Activated CD8-positive, alpha-beta T cell treated with anti-CD3 and anti-CD28 coated beads for 36 hours (primary cell): ENCODE measurements at regions not wholly inside any gene's neighbourhood (a gene's known extent, or its start where the extent isn't known, plus 50 kb on each side); places are given as distances from the start of the nearest gene placed in this dataset.

Source experiments
- ATAC-seq: fragments of 200-7000 bp; cut with Tn5 transposase; one replicate; pipeline ENCODE4 v1.10.0; 2021; ENCODE audit warnings: mild to moderate bottlenecking, moderate library complexity
- CTCF ChIA-PET: fragments of 350-600 bp; sonication (Branson Sonifier 250); formaldehyde crosslinking; loops from one replicate; lab custom pipeline; 2021; ENCODE audit warnings: antibody characterized with exemption; lab: Charles Lee
- POLR2A ChIA-PET: fragments of 350-600 bp; sonication (Branson Sonifier 250); formaldehyde crosslinking; loops from one replicate; lab custom pipeline; 2021; ENCODE audit warnings: antibody characterized with exemption; lab: Charles Lee
- DNase-seq: peaks from one replicate; pipeline ENCODE4 v3.0.0-alpha.2; 2020
- H3K27ac Mint-ChIP-seq: one replicate; pipeline ENCODE4 v1.8.0; 2021; ENCODE audit warnings: mild to moderate bottlenecking, mixed read lengths
- H3K27me3 Mint-ChIP-seq: one replicate; pipeline ENCODE4 v1.8.0; 2021; ENCODE audit warnings: mixed read lengths
- H3K36me3 Mint-ChIP-seq: one replicate; pipeline ENCODE4 v1.8.0; 2021; ENCODE audit warnings: low read depth, mixed read lengths
- H3K4me1 Mint-ChIP-seq: one replicate; pipeline ENCODE4 v1.8.0; 2021; ENCODE audit warnings: low read depth, mixed read lengths
- H3K4me3 Mint-ChIP-seq: one replicate; pipeline ENCODE4 v1.8.0; 2021; ENCODE audit warnings: mild to moderate bottlenecking, moderate library complexity, mixed read lengths
- H3K9me3 Mint-ChIP-seq: one replicate; pipeline ENCODE4 v1.8.0; 2021; ENCODE audit warnings: mixed read lengths
- intact Hi-C: fragments of 100-400 bp; cut with micrococcal nuclease; formaldehyde crosslinking; loops from one replicate; pipeline ENCODE4 v1.10.0; 2022
- TF ChIP-seq, protein P1 (sequence below): fragments of 200-600 bp; IDR thresholded peaks from one replicate; pipeline ENCODE4 v1.8.0; 2022; ENCODE audit warnings: antibody characterized with exemption, mild to moderate bottlenecking

DNA sequence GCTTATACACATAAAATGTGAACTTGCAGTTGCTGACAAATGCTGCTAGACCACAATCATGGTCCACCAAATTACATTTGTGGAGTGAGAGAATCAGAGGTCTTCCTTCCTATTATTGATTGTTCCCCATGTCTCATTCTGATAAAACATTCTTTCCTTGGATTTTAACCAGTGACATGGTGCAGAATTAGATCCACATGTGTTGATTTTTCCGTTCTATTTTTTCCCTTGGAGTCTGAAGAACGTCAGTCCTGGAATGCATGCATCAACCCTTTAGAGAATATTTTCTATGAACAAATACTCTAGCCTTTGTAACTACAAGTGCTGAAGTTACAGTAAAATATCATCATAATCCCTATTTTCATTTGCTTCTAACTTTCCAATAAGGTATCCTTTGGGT is 170.7 kb upstream of the SPRY4 start:
- ATAC-seq = no peak
- ChIA-PET POLR2A (no interaction called here), CTCF (no interaction called here)
- H3K9me3 Mint-ChIP-seq = no peaks in the 10 kb centered on the region
- no peak overlapping the region for H3K27ac Mint-ChIP-seq
- H3K36me3 Mint-ChIP-seq = no peaks in the 10 kb centered on the region
- intact Hi-C loops = no loop called here
- no peak overlapping the region for H3K4me3 Mint-ChIP-seq
- no peak for DNase-seq
- peaks cover 3% of the 10 kb centered on the region for H3K4me1 Mint-ChIP-seq
- TF ChIP-seq, protein P1, sequence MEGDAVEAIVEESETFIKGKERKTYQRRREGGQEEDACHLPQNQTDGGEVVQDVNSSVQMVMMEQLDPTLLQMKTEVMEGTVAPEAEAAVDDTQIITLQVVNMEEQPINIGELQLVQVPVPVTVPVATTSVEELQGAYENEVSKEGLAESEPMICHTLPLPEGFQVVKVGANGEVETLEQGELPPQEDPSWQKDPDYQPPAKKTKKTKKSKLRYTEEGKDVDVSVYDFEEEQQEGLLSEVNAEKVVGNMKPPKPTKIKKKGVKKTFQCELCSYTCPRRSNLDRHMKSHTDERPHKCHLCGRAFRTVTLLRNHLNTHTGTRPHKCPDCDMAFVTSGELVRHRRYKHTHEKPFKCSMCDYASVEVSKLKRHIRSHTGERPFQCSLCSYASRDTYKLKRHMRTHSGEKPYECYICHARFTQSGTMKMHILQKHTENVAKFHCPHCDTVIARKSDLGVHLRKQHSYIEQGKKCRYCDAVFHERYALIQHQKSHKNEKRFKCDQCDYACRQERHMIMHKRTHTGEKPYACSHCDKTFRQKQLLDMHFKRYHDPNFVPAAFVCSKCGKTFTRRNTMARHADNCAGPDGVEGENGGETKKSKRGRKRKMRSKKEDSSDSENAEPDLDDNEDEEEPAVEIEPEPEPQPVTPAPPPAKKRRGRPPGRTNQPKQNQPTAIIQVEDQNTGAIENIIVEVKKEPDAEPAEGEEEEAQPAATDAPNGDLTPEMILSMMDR = no peak
- H3K27me3 Mint-ChIP-seq = no peaks in the 10 kb centered on the region

DNA sequence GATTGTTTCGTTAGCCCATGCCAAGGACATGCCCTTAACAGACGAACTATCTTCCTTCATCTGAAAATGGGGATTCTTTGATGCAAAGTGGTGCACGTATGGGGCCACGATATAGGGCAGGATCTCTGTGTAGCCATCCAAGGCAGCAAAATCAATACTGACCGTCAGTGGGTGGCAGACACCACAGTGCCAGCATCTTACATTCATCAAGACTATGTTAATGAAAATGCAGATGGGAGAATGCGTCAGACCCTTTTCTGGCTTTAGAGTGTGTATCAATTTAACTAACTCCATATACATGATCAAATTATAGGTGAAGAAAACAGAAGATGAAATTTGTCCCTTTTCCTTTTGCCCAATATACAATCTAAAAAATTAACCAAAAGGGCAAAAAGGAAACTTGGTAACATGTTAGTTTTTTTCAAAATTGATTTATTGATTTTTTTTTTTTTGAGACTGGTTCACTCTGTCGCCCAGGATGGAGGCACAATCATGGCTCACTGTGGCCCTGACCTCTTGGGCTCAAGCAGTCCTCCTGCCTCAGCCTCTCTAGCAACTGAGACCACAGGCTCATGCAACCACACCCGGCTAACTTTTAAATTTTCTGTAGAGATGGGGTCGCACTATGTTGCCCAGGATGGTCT is 169.2 kb upstream of the SPRY4 start:
- no peak for ATAC-seq
- POLR2A ChIA-PET = no interaction called here
- H3K27ac Mint-ChIP-seq = no peak overlapping the region
- DNase-seq = no peak
- TF ChIP-seq, protein P1 = no peak
- no peaks in the 10 kb centered on the region for H3K9me3 Mint-ChIP-seq
- CTCF ChIA-PET = no interaction called here
- H3K4me1 Mint-ChIP-seq = peaks cover 3% of the 10 kb centered on the region
- H3K4me3 Mint-ChIP-seq = no peak overlapping the region
- intact Hi-C loops = no loop called here
- H3K27me3 Mint-ChIP-seq = no peaks in the 10 kb centered on the region
- no peaks in the 10 kb centered on the region for H3K36me3 Mint-ChIP-seq

DNA sequence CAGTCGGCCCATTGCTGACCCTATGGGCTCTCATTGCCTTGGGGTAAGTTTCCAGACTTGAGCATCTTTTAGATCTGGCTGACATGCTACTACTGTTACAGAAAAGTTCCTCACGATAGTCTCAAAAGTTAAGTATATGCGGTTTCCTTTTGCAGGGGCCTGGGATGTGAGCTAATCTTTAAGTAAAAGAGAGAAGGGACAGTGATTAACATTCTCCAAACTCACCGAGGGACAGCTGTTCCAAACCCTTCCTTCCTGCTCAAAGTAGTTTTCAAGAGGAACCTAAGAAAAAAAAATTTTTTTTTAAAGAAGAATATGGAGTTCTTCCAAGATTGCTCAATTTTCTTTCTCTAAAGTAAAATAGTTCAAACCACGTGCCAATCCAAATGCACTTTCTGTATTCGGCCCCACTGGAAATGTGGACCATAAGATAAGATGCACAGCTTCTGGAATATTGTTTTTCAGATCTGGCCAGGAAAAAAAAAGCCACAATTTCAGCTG is 168.0 kb upstream of the SPRY4 start:
- no peaks in the 10 kb centered on the region for H3K36me3 Mint-ChIP-seq
- no peaks in the 10 kb centered on the region for H3K27me3 Mint-ChIP-seq
- DNase-seq (no peak), ATAC-seq (no peak)
- POLR2A ChIA-PET = no interaction called here
- H3K4me1 Mint-ChIP-seq = peaks cover 3% of the 10 kb centered on the region
- TF ChIP-seq, protein P1 = no peak
- H3K27ac Mint-ChIP-seq = no peak overlapping the region
- H3K4me3 Mint-ChIP-seq = no peak overlapping the region
- CTCF ChIA-PET = interaction anchor here (0.6 to 1.3 kb wide), 3 partner anchors 206 to 679 kb away, joined by 3 to 4 read pairs (median 4); no protein-coding TSS in a partner anchor
- intact Hi-C loops = no loop called here
- H3K9me3 Mint-ChIP-seq = no peaks in the 10 kb centered on the region

DNA sequence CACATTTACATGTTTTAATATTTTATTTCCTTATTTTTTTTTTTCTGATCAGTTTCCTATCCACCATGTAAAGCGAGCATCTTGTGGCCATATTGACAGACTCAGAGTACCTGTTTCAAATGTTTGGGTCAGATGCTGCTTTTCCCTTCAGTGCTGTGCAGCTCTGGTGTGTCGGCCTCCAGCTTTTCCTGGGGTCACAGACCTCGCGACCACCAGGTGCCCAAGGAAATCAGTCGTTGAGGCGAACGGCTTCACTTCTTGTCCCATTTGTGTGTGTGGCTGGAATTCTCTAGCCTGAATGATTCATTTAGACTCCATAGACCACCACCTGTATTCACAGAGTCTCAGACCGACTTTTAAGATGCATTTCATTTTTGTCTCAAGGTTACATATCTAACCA is 166.9 kb upstream of the SPRY4 start:
- ATAC-seq = no peak
- DNase-seq = no peak
- TF ChIP-seq, protein P1 = no peak
- Mint-ChIP-seq H3K4me1 (peaks cover 3% of the 10 kb centered on the region), H3K4me3 (no peak overlapping the region), H3K9me3 (no peaks in the 10 kb centered on the region), H3K27me3 (no peaks in the 10 kb centered on the region), H3K36me3 (no peaks in the 10 kb centered on the region), H3K27ac (no peak overlapping the region)
- ChIA-PET CTCF (interaction anchor here (1.1 kb wide), 1 partner anchor 222 kb away, joined by 3 read pairs; no protein-coding TSS in a partner anchor), POLR2A (no interaction called here)
- intact Hi-C loops = no loop called here

DNA sequence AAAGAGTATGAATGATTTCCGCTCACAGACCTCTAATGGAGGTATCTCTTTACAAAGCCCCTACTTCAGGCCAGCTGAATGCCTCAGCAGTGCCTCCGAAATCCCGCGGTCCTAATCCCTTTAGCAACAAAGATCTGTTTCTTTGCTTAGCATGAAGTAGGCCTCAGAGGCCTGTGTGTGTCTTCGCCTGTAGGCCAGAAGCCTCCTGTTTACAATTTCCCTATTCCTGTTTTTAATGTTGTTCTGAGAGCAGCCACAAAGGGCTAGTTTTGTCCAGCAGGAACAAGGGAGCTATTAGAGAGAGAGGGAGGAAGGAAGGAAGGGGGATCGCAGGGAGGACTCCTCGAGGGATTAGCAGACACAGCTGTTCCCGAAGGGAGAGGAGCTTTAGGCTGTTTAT is 166.4 kb upstream of the SPRY4 start:
- intact Hi-C loops = no loop called here
- peaks cover 3% of the 10 kb centered on the region for H3K4me1 Mint-ChIP-seq
- ATAC-seq (no peak), DNase-seq (no peak)
- no peak overlapping the region for H3K27ac Mint-ChIP-seq
- no peak overlapping the region for H3K4me3 Mint-ChIP-seq
- peaks cover 3% of the 10 kb centered on the region for H3K27me3 Mint-ChIP-seq
- ChIA-PET CTCF (interaction anchor here (1.1 kb wide), 1 partner anchor 222 kb away, joined by 3 read pairs; no protein-coding TSS in a partner anchor), POLR2A (no interaction called here)
- TF ChIP-seq, protein P1 = no peak
- H3K9me3 Mint-ChIP-seq = peaks cover 3% of the 10 kb centered on the region
- H3K36me3 Mint-ChIP-seq = no peaks in the 10 kb centered on the region
